GM12874 (cell line): ENCODE measurements at regions not wholly inside any gene's neighbourhood (a gene's known extent, or its start where the extent isn't known, plus 50 kb on each side); places are given as distances from the start of the nearest gene placed in this dataset.

Experiments used
- TF ChIP-seq, protein P1 (sequence below): IDR thresholded peaks from 2 replicates; pipeline ENCODE4 v1.5.1; 2011; ENCODE audit warnings: low read depth, mild to moderate bottlenecking, control low read depth, low read length, moderate library complexity; ENCODE audit not compliant: insufficient read depth

DNA sequence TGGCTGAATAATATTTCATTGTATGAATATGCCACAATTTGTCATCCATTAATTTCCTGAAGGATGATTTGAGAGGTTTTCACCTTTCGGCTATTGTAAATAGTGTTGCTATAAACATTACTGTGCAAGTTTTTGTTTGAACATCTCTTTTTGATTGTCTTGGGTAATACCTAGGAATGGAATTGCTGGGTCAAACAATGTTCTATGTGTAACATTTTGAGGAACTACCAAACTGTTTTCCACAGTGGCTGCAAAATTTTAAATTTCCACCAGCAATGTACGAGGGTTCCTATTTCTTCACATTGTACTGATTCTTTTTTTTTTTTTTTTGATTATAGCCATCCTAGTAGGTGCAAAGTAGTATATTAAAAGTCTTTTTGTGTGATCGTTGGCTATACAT is 63.8 kb upstream of the ANKH start:
- TF ChIP-seq, protein P1, sequence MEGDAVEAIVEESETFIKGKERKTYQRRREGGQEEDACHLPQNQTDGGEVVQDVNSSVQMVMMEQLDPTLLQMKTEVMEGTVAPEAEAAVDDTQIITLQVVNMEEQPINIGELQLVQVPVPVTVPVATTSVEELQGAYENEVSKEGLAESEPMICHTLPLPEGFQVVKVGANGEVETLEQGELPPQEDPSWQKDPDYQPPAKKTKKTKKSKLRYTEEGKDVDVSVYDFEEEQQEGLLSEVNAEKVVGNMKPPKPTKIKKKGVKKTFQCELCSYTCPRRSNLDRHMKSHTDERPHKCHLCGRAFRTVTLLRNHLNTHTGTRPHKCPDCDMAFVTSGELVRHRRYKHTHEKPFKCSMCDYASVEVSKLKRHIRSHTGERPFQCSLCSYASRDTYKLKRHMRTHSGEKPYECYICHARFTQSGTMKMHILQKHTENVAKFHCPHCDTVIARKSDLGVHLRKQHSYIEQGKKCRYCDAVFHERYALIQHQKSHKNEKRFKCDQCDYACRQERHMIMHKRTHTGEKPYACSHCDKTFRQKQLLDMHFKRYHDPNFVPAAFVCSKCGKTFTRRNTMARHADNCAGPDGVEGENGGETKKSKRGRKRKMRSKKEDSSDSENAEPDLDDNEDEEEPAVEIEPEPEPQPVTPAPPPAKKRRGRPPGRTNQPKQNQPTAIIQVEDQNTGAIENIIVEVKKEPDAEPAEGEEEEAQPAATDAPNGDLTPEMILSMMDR = no peak

DNA sequence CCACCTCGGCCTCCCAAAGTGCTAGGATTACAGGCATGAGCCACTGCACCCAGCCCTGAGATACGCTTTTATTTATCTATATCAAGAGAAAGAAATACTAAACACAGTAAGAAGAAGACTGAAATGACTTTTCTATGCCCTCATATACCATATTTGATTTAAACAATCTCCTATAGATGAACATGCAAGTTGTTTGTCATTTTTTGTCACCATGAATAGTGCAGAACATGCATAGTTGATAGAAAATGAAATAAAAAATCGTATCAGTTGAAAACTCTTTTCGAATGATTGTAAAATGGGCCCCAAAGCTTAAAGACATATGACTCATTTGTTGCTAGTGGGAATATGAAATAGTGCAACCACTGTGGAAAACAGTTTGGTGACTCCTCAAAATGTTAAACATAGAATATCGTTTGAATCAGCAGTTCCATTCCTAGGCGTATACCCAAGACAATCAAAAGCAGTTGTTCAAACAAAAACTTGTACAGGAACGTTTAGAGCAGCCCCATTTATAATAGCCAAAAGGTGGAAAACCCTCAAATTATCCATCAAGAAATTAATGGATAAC is 61.4 kb upstream of the ANKH start:
- TF ChIP-seq, protein P1 = no peak

DNA sequence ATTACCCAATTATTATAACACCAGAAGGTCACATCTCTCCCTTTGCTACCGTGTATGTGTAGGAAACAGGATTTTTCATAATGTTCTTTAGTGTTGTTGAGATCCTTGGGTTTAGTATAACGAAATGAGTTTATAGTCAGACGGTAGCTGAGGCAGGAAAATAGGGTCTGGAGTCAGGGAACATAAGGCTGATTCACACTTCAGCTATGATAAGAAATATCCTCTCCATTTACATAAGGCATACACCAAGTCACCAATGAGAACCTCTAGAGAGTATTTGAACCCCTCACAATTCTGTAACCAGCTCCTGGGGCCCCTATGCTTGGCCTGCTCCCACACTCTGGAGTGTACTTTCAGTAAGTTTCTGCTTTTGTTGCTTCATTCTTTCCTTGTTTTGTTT is 58.9 kb upstream of the ANKH start:
- TF ChIP-seq, protein P1 = no peak

DNA sequence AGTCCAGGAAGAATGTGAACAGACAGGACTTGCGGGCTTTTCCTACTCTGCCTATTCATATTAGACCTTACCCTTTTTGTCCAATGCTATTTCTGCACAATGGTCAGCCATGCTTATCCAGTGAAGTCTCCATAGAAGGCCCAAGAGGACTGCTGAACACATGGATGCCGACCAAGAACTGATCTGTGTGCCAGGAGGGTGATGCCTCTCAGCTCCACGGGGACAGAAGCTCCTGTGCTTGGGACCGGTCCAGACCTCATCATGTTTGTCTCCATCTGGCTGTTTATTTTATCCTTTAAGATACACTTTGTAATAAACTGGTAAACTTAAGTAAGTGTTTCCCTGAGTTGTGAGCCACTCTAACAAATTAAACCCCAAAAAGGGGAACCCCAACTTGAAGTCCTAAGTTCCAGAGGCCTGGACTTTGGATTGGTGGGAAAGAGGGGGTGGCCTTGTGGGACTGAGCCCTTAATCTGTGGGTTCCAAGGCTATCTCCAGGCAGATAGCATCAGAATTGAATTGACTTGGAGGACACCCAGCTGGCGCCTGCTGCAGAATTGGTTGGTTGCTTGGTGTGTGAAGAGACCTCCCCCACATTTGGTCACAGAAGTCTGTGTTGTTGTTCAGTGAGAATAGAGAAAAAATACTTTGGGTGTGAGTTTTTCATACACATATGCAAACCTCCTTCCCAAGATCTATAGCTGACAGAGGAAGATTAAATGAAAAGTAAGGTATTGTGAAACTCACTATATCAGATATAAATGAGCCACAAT is 57.9 kb upstream of the ANKH start:
- TF ChIP-seq, protein P1 = no peak

DNA sequence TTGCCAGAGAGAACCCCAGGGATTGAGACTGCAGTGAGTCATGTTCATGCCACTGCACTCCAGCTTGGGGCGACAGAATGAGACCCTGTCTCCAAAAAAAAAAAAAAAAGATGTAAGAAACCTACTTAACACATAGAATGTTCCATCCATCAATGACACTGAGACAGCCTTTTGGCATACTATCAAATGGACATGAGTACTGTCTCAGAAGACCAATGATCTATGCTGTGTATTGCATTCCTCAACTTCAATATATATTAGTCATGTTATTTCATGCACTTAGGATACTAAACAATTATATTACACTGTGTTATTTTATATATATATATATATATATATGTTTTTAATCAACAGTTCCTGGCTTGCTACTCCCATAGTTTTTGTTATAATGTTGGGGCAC is 57.1 kb upstream of the ANKH start:
- TF ChIP-seq, protein P1 = no peak

DNA sequence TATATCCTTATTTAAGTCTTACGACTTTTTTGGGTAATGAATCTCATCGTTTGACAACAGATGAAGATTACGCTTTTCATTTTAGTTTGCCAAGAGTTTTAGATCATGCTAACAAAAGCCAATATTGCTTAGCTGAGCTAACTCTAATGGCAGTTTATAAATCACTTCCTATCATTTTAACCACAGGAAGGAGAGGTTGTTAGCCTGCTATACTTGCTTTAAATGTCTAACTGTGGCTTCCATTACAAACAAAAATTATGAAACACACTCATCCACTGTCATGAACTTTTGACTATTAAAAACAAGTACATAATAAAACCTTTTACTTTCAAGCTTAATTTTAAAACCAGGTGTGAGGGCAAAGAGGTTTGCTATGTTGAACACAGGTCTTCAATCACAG is 53.7 kb upstream of the ANKH start:
- TF ChIP-seq, protein P1 = no peak

DNA sequence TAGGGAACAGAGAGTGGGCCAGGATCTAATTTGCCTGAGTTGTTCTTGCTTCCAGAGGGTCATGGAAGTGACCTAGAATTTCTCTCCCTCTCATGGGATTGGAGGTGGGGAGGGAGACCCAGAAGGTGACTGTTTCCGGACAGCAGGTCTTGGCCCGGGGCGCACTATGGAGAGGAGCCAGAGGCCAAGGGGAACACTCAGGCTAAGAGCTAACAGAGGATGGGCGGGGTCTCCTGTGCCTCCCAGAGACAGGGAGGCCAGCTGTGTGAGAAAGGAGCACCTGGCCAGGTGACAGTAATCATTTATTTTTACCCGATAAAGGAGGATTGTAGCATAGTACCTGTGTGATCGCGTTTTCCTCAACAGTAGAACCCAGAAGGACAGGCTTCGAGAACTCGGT is 50.9 kb upstream of the ANKH start:
- TF ChIP-seq, protein P1 = no peak
